Panc1 (cell line): ENCODE measurements at regions not wholly inside any gene's neighbourhood (a gene's known extent, or its start where the extent isn't known, plus 50 kb on each side); places are given as distances from the start of the nearest gene placed in this dataset.

Experiments
- POLR2AphosphoS5 ChIP-seq: IDR thresholded peaks from 2 replicates; pipeline ENCODE4 v1.6.1; 2012; ENCODE audit warnings: mild to moderate bottlenecking, low read depth, low read length, moderate library complexity
- TCF7L2 ChIP-seq: IDR thresholded peaks from 2 replicates; pipeline ENCODE4 v1.6.1; 2011; ENCODE audit warnings: mild to moderate bottlenecking, low read depth, low read length, inconsistent platforms
- TF ChIP-seq, protein P1 (sequence below): fragments of 450-650 bp; IDR thresholded peaks from 2 replicates; pipeline ENCODE4 v1.5.1; 2017; ENCODE audit warnings: mild to moderate bottlenecking
- TF ChIP-seq, protein P2 (sequence below), 2 experiments: IDR thresholded peaks; 2 replicates each; pipeline ENCODE4 v1.6.1; 2011 to 2012; ENCODE audit warnings: low read depth in 2 of 2, control low read depth in 1 of 2, low read length in 1 of 2, mild to moderate bottlenecking in 1 of 2, moderate library complexity in 1 of 2; ENCODE audit not compliant: insufficient read depth in 1 of 2

DNA sequence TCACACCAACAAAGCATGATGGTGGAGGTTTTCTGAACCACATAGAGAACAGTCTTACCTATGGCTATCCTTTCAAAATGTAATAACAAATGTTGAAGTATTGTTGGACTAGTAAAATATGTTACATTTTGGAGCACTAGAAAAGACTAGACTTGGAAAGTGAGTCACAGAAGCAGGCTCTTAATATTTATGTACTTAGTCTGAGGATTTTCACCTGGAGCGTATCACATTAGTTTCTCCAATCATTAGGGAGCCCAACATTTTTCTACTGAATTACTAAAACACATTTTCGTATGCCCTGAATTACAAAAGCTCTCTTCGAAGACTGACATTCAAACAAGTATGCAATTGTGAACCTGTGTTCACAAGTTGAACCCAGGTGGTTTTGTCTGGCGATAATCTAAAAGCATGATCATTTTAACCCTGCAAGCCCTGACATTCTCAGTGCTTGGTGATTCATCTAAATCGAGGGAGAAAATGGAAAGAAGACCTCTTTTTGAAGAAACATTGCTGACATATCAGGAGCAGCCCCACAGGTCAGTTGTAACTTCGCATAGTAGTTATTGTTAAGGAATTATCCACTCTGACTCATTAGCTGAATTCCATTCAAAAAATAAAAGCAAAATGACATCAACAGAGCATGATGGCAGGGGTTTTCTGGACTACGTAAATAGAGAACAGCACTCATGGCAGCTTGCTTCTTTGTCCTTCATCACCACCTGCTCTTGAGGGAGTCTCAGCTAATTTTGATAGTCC lies 679.8 kb upstream of the NECTIN3 start:
- TF ChIP-seq, protein P1, sequence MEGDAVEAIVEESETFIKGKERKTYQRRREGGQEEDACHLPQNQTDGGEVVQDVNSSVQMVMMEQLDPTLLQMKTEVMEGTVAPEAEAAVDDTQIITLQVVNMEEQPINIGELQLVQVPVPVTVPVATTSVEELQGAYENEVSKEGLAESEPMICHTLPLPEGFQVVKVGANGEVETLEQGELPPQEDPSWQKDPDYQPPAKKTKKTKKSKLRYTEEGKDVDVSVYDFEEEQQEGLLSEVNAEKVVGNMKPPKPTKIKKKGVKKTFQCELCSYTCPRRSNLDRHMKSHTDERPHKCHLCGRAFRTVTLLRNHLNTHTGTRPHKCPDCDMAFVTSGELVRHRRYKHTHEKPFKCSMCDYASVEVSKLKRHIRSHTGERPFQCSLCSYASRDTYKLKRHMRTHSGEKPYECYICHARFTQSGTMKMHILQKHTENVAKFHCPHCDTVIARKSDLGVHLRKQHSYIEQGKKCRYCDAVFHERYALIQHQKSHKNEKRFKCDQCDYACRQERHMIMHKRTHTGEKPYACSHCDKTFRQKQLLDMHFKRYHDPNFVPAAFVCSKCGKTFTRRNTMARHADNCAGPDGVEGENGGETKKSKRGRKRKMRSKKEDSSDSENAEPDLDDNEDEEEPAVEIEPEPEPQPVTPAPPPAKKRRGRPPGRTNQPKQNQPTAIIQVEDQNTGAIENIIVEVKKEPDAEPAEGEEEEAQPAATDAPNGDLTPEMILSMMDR = no peak
- TF ChIP-seq, protein P2, sequence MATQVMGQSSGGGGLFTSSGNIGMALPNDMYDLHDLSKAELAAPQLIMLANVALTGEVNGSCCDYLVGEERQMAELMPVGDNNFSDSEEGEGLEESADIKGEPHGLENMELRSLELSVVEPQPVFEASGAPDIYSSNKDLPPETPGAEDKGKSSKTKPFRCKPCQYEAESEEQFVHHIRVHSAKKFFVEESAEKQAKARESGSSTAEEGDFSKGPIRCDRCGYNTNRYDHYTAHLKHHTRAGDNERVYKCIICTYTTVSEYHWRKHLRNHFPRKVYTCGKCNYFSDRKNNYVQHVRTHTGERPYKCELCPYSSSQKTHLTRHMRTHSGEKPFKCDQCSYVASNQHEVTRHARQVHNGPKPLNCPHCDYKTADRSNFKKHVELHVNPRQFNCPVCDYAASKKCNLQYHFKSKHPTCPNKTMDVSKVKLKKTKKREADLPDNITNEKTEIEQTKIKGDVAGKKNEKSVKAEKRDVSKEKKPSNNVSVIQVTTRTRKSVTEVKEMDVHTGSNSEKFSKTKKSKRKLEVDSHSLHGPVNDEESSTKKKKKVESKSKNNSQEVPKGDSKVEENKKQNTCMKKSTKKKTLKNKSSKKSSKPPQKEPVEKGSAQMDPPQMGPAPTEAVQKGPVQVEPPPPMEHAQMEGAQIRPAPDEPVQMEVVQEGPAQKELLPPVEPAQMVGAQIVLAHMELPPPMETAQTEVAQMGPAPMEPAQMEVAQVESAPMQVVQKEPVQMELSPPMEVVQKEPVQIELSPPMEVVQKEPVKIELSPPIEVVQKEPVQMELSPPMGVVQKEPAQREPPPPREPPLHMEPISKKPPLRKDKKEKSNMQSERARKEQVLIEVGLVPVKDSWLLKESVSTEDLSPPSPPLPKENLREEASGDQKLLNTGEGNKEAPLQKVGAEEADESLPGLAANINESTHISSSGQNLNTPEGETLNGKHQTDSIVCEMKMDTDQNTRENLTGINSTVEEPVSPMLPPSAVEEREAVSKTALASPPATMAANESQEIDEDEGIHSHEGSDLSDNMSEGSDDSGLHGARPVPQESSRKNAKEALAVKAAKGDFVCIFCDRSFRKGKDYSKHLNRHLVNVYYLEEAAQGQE (IDR thresholded peaks at IDR 0.05; ENCODE audit: insufficient read depth in 1 of 2, low read depth in 2 of 2, low read length in 1 of 2) = no peak
- TF ChIP-seq POLR2AphosphoS5 (no peak), TCF7L2 (no peak)
